Activated CD8-positive, alpha-beta T cell treated with anti-CD3 and anti-CD28 coated beads for 36 hours (primary cell): ENCODE measurements at regions not wholly inside any gene's neighbourhood (a gene's known extent, or its start where the extent isn't known, plus 50 kb on each side); places are given as distances from the start of the nearest gene placed in this dataset.

ENCODE experiments used
- ATAC-seq: fragments of 200-7000 bp; cut with Tn5 transposase; one replicate; pipeline ENCODE4 v1.10.0; 2021; ENCODE audit warnings: mild to moderate bottlenecking, moderate library complexity
- CTCF ChIA-PET: fragments of 350-600 bp; sonication (Branson Sonifier 250); formaldehyde crosslinking; loops from one replicate; lab custom pipeline; 2021; ENCODE audit warnings: antibody characterized with exemption; lab: Charles Lee
- POLR2A ChIA-PET: fragments of 350-600 bp; sonication (Branson Sonifier 250); formaldehyde crosslinking; loops from one replicate; lab custom pipeline; 2021; ENCODE audit warnings: antibody characterized with exemption; lab: Charles Lee
- DNase-seq: peaks from one replicate; pipeline ENCODE4 v3.0.0-alpha.2; 2020
- H3K27ac Mint-ChIP-seq: one replicate; pipeline ENCODE4 v1.8.0; 2021; ENCODE audit warnings: mild to moderate bottlenecking, mixed read lengths
- H3K27me3 Mint-ChIP-seq: one replicate; pipeline ENCODE4 v1.8.0; 2021; ENCODE audit warnings: mixed read lengths
- H3K36me3 Mint-ChIP-seq: one replicate; pipeline ENCODE4 v1.8.0; 2021; ENCODE audit warnings: low read depth, mixed read lengths
- H3K4me1 Mint-ChIP-seq: one replicate; pipeline ENCODE4 v1.8.0; 2021; ENCODE audit warnings: low read depth, mixed read lengths
- H3K4me3 Mint-ChIP-seq: one replicate; pipeline ENCODE4 v1.8.0; 2021; ENCODE audit warnings: mild to moderate bottlenecking, moderate library complexity, mixed read lengths
- H3K9me3 Mint-ChIP-seq: one replicate; pipeline ENCODE4 v1.8.0; 2021; ENCODE audit warnings: mixed read lengths
- intact Hi-C: fragments of 100-400 bp; cut with micrococcal nuclease; formaldehyde crosslinking; loops from one replicate; pipeline ENCODE4 v1.10.0; 2022
- TF ChIP-seq, protein P1 (sequence below): fragments of 200-600 bp; IDR thresholded peaks from one replicate; pipeline ENCODE4 v1.8.0; 2022; ENCODE audit warnings: antibody characterized with exemption, mild to moderate bottlenecking

DNA sequence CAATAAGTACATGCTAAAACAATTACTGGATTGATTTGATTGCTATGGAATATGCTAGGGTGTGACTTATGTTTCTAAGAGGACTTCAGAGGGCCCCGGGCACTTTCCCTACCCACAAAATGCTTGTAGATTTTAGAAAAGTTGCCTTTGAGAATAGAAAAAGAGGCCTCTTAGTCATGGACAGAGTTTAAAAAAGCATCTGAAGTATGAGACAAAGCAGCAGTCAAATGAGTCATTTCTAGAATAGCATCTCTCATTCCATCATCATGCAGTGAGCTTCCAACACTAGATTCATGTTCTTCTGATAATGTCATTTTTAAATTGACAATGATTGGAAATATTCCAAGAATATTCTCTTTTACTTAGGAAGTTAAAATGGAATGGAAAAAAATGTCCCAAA, 675.1 kb upstream of the PCDH15 start:
- CTCF ChIA-PET: no interaction called here
- DNase-seq (no peak), ATAC-seq (no peak)
- Mint-ChIP-seq H3K9me3 (peaks cover 7% of the 10 kb centered on the region), H3K36me3 (no peaks in the 10 kb centered on the region), H3K27me3 (no peaks in the 10 kb centered on the region), H3K4me3 (no peak overlapping the region), H3K27ac (no peak overlapping the region), H3K4me1 (no peaks in the 10 kb centered on the region)
- intact Hi-C loops: no loop called here
- POLR2A ChIA-PET: no interaction called here
- TF ChIP-seq, protein P1, sequence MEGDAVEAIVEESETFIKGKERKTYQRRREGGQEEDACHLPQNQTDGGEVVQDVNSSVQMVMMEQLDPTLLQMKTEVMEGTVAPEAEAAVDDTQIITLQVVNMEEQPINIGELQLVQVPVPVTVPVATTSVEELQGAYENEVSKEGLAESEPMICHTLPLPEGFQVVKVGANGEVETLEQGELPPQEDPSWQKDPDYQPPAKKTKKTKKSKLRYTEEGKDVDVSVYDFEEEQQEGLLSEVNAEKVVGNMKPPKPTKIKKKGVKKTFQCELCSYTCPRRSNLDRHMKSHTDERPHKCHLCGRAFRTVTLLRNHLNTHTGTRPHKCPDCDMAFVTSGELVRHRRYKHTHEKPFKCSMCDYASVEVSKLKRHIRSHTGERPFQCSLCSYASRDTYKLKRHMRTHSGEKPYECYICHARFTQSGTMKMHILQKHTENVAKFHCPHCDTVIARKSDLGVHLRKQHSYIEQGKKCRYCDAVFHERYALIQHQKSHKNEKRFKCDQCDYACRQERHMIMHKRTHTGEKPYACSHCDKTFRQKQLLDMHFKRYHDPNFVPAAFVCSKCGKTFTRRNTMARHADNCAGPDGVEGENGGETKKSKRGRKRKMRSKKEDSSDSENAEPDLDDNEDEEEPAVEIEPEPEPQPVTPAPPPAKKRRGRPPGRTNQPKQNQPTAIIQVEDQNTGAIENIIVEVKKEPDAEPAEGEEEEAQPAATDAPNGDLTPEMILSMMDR: no peak

DNA sequence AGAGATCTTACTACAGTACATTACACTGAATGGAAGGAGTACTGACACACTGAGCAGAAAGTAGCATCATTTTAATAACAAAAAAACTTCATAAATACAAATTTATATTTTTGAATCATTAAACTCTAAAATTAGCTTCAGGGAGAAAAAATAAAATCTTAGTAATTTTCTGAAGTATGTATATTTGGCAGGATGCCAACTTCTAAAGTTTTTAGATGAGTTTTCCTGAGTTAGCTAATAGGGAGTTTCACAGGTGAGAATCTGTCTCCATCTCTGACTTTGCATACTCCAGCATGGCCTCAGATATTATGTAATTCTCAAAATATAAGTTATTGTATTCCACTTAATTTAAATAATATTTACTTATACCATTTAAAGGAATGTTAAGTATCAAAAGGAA, 673.2 kb upstream of the PCDH15 start:
- intact Hi-C loops: no loop called here
- H3K4me1 Mint-ChIP-seq: no peaks in the 10 kb centered on the region
- ChIA-PET POLR2A (no interaction called here), CTCF (no interaction called here)
- TF ChIP-seq, protein P1: no peak
- H3K27ac Mint-ChIP-seq: no peak overlapping the region
- DNase-seq (no peak), ATAC-seq (no peak)
- no peaks in the 10 kb centered on the region for H3K27me3 Mint-ChIP-seq
- no peak overlapping the region for H3K4me3 Mint-ChIP-seq
- H3K36me3 Mint-ChIP-seq: no peaks in the 10 kb centered on the region
- H3K9me3 Mint-ChIP-seq: no peaks in the 10 kb centered on the region

DNA sequence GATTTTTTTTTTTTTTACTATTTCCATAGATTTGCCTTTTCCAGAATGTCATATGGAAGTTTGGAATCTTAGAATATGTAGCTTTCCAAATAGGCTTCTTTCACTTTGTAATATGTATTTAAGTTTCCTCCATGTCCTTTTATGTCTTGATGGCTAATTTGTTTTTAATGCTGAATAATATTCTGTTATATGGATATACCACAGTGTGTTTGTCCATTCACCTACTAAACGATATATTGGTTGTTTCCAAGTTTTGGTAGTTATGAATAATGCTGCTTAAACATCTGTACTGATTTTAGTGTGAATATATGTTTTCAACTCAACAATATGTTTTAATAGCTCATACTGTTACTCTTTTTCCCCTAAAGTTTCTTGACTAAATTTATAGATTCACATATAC, 669.8 kb upstream of the PCDH15 start:
- H3K36me3 Mint-ChIP-seq: no peaks in the 10 kb centered on the region
- CTCF ChIA-PET: no interaction called here

DNA sequence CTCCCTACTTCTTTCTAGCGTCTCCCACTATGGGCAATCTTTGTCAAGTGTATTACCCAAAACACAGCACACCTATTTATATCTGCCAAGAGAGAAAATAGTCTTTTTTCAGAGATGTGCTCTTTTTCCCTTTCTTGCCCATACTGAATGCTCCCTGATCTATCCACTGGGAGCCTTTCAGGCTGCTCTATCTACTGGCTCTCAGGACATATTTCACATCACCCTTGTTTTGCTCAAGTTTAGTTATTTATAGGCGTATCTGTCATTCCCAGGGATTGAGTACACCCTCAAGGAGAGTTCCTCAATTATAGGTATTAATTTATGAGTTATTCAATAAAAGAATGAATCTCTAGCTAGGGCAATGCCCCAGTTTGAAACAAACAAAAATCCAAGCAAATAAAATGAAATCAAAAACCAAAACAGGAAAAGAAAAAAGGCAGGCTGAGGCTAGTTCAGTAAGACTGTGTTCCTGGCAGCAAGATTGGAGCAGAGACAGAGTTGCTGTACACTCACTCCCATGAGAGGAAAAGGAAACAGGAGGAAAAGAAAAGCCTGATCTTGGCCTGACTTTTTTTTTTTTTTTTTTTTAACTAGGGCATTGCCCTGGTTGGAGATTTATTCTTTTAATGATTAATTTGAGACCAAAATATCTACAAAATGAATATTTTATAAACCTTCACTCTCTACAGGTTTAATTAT, 665.9 kb upstream of the PCDH15 start:
- H3K4me1 Mint-ChIP-seq: no peaks in the 10 kb centered on the region
- H3K27me3 Mint-ChIP-seq: no peaks in the 10 kb centered on the region
- DNase-seq (no peak), ATAC-seq (no peak)
- intact Hi-C loops: no loop called here
- POLR2A ChIA-PET: no interaction called here
- no peak overlapping the region for H3K4me3 Mint-ChIP-seq
- H3K36me3 Mint-ChIP-seq: no peaks in the 10 kb centered on the region
- H3K9me3 Mint-ChIP-seq: peaks cover 1% of the 10 kb centered on the region
- TF ChIP-seq, protein P1: no peak
- CTCF ChIA-PET: no interaction called here
- no peak overlapping the region for H3K27ac Mint-ChIP-seq

More for the DNA sequence above, 669.8 kb upstream of the PCDH15 start:
- DNase-seq: no peak
- no peaks in the 10 kb centered on the region for H3K4me1 Mint-ChIP-seq
- POLR2A ChIA-PET: no interaction called here
- ATAC-seq: no peak
- no peaks in the 10 kb centered on the region for H3K27me3 Mint-ChIP-seq
- no peak overlapping the region for H3K4me3 Mint-ChIP-seq
- no peak overlapping the region for H3K27ac Mint-ChIP-seq
- H3K9me3 Mint-ChIP-seq: peaks cover 1% of the 10 kb centered on the region
- TF ChIP-seq, protein P1: no peak
- intact Hi-C loops: no loop called here

DNA sequence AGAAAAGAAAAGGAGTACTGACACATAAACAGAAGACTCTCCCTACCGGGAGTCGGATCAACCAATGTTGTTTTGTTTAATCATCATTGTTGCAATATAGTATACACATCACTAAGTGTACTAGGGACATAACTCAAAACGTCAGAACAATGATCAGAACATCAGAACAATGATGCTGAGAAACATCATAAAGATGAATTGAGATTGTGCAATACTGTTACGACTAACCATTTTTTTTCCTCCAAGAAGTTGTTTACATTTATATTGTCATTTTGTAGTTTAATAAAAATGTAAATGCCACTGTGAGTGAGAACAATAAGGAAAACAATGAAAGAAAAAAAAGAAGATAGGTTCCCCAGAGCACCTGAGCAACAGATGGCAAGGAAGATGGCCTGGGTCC, 663.1 kb upstream of the PCDH15 start:
- no peak for DNase-seq
- Mint-ChIP-seq H3K9me3 (peaks cover 5% of the 10 kb centered on the region), H3K4me3 (no peak overlapping the region), H3K36me3 (no peaks in the 10 kb centered on the region), H3K4me1 (no peaks in the 10 kb centered on the region), H3K27ac (no peak overlapping the region), H3K27me3 (no peaks in the 10 kb centered on the region)
- intact Hi-C loops: no loop called here
- ChIA-PET POLR2A (no interaction called here), CTCF (no interaction called here)
- ATAC-seq: no peak
- TF ChIP-seq, protein P1: no peak
